ENCODE measurements at regions not wholly inside any gene's neighbourhood (a gene's known extent, or its start where the extent isn't known, plus 50 kb on each side); places are given as distances from the start of the nearest gene placed in this dataset.

DNA sequence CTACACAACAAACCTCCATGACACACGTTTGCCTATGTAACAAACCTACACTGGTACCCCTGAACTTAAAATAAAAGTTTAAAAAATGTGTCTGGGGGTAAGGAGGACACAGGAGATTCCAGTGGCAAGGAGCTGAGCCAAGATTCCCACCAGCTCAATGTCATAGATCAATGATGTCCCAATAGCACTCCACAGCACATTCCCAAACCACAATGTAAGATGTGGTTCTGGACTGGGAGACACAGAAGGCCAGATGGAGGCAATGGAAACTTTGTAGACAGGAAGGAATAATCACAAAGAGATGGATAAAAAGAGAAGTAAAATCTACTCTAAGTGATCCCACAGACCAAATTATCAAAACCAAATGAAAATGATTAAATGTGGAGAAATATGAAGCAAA lies 312.4 kb upstream of the SOX11 start:
- no peak for ATAC-seq
- H4K20me1 ChIP-seq (ENCODE audit: insufficient read depth): no peaks in the 10 kb centered on the region
- ChIA-PET CTCF (no interaction called here), RAD21 (ENCODE audit: low non-redundant PET in 1 of 2, low total read pairs in 2 of 2, uncharacterized antibody in 2 of 2, unreplicated experiment in 2 of 2) (no interaction called here), POLR2A (no interaction called here)
- H3K9ac ChIP-seq (ENCODE audit: low read length): no peak overlapping the region
- intact Hi-C loops (cut with micrococcal nuclease): no loop called here
- no peaks in the 10 kb centered on the region for H3K79me2 ChIP-seq (ENCODE audit: insufficient read depth, low read length)
- no peaks in the 10 kb centered on the region for H3K9me2 ChIP-seq (ENCODE audit: insufficient read depth)
- peaks cover 4 to 16% of the 10 kb centered on the region in 2 experiments; a peak in 2 of 4 replicates for H3K9me3 ChIP-seq (ENCODE audit: control insufficient read depth in 1 of 2, insufficient read depth in 1 of 2, low read depth in 1 of 2, low read length in 2 of 2)
- no peaks in the 10 kb centered on the region for H3K36me3 ChIP-seq (ENCODE audit: control insufficient read depth in 1 of 2, insufficient read depth in 2 of 2, low read length in 2 of 2)
- no peak for DNase-seq (ENCODE audit: low read depth, low spot score)
- no TSS peak for BruUV-seq (replicated peaks)
- no peaks in the 10 kb centered on the region for H3K27me3 ChIP-seq (ENCODE audit: insufficient read depth, low read length)
- H2AFZ ChIP-seq (ENCODE audit: low read depth, low read length, poor library complexity, severe bottlenecking): no peak overlapping the region
- no peak overlapping the region for H3K4me2 ChIP-seq (ENCODE audit: low read length)
- H3K4me1 ChIP-seq (ENCODE audit: control insufficient read depth in 1 of 2, insufficient read depth in 2 of 2, low read length in 2 of 2): no peaks in the 10 kb centered on the region
- no peak overlapping the region for H3K4me3 ChIP-seq (replicated peaks in 1 of 2; ENCODE audit: low read depth in 1 of 2, low read length in 2 of 2)
- no peak overlapping the region for H3K27ac ChIP-seq (ENCODE audit: low read depth, low read length)
- TF ChIP-seq, protein P1, sequence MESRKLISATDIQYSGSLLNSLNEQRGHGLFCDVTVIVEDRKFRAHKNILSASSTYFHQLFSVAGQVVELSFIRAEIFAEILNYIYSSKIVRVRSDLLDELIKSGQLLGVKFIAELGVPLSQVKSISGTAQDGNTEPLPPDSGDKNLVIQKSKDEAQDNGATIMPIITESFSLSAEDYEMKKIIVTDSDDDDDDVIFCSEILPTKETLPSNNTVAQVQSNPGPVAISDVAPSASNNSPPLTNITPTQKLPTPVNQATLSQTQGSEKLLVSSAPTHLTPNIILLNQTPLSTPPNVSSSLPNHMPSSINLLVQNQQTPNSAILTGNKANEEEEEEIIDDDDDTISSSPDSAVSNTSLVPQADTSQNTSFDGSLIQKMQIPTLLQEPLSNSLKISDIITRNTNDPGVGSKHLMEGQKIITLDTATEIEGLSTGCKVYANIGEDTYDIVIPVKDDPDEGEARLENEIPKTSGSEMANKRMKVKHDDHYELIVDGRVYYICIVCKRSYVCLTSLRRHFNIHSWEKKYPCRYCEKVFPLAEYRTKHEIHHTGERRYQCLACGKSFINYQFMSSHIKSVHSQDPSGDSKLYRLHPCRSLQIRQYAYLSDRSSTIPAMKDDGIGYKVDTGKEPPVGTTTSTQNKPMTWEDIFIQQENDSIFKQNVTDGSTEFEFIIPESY (IDR thresholded peaks at IDR 0.05; ENCODE audit: extremely low read depth, insufficient replicate concordance, low read length): no peak
- TF ChIP-seq, protein P2, sequence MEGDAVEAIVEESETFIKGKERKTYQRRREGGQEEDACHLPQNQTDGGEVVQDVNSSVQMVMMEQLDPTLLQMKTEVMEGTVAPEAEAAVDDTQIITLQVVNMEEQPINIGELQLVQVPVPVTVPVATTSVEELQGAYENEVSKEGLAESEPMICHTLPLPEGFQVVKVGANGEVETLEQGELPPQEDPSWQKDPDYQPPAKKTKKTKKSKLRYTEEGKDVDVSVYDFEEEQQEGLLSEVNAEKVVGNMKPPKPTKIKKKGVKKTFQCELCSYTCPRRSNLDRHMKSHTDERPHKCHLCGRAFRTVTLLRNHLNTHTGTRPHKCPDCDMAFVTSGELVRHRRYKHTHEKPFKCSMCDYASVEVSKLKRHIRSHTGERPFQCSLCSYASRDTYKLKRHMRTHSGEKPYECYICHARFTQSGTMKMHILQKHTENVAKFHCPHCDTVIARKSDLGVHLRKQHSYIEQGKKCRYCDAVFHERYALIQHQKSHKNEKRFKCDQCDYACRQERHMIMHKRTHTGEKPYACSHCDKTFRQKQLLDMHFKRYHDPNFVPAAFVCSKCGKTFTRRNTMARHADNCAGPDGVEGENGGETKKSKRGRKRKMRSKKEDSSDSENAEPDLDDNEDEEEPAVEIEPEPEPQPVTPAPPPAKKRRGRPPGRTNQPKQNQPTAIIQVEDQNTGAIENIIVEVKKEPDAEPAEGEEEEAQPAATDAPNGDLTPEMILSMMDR (IDR thresholded peaks at IDR 0.05 in 2 of 3, conservative IDR thresholded peaks at IDR 0.05 in 1 of 3; ENCODE audit: borderline replicate concordance in 1 of 3, insufficient read depth in 1 of 3, low read depth in 2 of 3, low read length in 2 of 3): no peak
- TF ChIP-seq FOSL1 (IDR thresholded peaks at IDR 0.05; ENCODE audit: low read depth) (no peak), SP1 (IDR thresholded peaks at IDR 0.05; ENCODE audit: low read depth) (no peak), ZNF274 (IDR thresholded peaks at IDR 0.05; ENCODE audit: low read depth, low read length) (no peak), TCF7L2 (IDR thresholded peaks at IDR 0.05; ENCODE audit: borderline replicate concordance, extremely low read depth, insufficient read depth, insufficient read length) (no peak), CBX3 (IDR thresholded peaks at IDR 0.05; ENCODE audit: low read depth) (no peak), YY1 (IDR thresholded peaks at IDR 0.05; ENCODE audit: extremely low read depth, insufficient replicate concordance, low read depth, low read length) (no peak), RAD21 (IDR thresholded peaks at IDR 0.05; ENCODE audit: low read depth) (no peak), ELF1 (IDR thresholded peaks at IDR 0.05; ENCODE audit: borderline replicate concordance, low read depth) (no peak), EZH2 (IDR thresholded peaks at IDR 0.05) (no peak), SIN3A (IDR thresholded peaks at IDR 0.05; ENCODE audit: low read depth) (no peak), SRF (IDR thresholded peaks at IDR 0.05; ENCODE audit: low read depth) (no peak), EGR1 (IDR thresholded peaks at IDR 0.05; ENCODE audit: low read depth) (no peak), EZH2phosphoT487 (IDR thresholded peaks at IDR 0.05; ENCODE audit: borderline replicate concordance) (no peak)
- TF ChIP-seq, protein P3, sequence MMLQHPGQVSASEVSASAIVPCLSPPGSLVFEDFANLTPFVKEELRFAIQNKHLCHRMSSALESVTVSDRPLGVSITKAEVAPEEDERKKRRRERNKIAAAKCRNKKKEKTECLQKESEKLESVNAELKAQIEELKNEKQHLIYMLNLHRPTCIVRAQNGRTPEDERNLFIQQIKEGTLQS (IDR thresholded peaks at IDR 0.05): no peak
